GM18508 (cell line): ENCODE measurements at regions not wholly inside any gene's neighbourhood (a gene's known extent, or its start where the extent isn't known, plus 50 kb on each side); places are given as distances from the start of the nearest gene placed in this dataset.

Experiments
- ATAC-seq: cut with Tn5 transposase; IDR thresholded peaks from one replicate; pipeline ENCODE4 v1.9.1; 2021; ENCODE audit warnings: moderate number of reproducible peaks; ENCODE audit not compliant: insufficient read depth, unreplicated experiment

DNA sequence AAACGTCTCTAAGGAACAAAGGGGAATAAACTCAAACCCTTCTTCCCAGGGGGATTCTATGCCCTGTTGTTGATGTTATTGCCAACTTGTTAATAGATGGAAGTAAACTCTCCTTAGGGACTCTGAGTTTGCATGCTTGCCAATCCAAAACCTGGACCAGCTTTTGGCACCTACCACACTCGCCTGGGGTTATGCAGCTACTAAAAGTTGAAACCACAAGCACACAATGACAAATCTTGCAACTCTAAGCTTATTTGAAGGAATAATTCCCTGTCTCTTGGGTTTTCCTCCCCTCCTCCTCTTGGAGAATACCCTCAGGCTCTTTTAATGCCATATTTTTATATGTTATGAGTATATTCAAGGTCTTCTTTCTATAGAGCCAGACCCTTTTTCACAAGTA lies 484.1 kb downstream of the FBXO15 start:
- ATAC-seq: no peak

DNA sequence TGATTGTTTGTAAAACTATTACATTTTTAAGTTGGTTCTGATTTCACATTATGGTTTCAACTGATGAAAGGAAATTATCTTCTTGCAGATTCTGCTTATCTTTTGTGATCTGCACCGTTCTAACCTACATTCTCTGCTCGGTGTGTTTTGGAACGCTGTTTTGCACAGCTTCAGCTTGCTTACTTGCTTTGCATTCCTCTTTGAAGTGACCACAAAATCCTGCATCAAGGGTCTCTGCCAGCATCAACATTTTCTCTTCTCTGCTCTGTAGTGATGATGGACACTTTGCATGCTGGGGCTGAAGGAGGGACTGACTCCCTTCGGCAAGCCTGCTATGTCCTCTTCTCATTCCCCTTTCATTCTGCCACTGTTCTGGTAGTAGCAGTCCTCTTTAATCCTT lies 485.2 kb downstream of the FBXO15 start:
- ATAC-seq: no peak

DNA sequence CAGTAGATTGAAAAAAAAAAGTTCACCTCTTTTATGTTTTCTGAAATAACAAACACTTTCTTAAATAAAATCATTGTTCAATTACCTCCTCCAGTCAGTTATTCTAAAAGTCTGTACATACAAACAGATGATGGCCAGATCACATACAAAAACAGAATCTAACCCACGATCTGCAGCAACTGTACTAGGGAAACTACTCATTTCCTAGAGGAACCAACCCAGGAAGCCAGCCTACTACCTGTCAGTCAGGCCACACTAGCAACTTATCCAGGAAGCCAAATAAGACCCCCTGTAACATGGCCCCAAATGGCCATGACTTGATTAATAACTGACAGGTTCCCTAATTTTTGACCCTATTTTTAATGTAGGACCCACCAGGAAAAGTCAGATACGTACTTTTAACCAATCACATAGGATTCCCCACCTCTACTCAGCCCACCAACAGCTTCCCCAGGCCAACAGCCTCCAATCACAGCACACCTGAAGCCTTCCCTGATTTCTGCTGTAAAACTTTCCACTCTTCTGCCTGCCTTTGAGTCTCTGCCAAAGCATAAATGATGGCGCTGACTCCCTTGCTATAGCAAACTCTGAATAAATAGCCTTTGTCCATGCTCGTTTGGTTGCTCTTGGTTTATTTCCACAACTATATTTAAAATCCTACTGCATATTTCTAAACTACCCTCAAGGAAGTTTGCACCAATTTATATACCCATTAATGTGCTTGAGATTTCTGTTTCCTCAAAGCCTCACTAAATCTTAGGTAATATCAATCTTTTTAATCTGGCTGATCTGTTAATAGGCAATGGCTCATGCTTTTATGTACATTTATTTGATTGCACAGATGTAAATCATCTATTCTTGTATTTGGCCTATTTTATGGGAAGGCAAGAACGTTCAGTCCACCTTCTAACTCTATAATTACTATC lies 486.4 kb downstream of the FBXO15 start:
- no peak for ATAC-seq

DNA sequence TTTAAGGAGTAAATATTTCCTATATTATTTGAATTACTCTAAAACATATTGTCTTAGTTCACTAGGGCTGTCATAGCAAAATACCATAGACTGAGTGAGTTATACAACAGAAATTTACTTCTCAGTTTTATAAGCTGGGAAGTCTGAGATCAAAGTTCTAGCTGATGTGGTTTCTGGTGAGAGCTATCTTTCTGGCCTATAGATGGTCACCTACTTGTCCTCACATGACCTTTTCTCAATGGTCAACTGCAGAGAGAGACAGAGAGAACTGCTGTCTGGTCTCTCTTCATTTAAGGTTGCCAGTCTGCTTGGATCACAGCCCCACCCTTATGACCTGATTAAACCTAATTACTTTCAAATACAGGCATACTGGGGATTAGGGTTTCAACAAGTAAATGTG lies 490.9 kb downstream of the FBXO15 start:
- no peak for ATAC-seq

DNA sequence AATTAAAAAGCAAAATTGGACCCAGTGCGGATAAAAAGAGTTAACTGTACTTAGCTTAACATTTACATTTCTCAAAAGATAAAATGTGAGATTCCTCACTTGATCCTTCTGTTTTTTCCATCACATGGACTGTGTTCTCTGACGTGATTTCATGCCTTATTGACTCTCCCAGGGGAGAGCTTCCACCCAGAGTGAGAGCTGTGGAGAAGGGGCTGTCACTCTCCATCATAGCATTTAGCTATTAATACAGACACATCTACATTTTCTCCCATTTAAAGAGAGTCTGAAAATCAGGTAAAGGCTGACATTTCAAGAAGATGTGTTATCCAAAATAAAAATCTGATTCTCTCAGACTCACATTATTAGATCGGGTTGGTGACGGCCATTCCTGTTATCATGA lies 493.8 kb downstream of the FBXO15 start:
- no peak for ATAC-seq

DNA sequence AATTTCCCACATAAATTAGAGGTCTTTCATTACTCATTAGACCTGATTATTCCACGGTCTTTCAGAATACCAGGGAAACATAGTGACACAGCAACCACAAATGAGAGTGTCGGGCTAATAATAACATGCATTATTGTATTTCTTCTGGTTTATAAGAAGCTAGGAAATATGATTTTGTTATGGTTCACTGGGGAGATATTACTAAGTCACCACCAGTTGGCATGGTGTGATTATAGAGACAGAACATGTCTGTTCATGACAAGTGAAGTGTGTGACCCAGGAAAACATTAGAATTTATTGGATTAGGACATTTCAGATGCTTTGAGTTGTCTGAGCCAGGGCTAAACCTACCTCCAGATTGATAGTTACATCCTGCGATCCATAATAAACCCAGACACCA lies 494.4 kb downstream of the FBXO15 start:
- no peak for ATAC-seq

DNA sequence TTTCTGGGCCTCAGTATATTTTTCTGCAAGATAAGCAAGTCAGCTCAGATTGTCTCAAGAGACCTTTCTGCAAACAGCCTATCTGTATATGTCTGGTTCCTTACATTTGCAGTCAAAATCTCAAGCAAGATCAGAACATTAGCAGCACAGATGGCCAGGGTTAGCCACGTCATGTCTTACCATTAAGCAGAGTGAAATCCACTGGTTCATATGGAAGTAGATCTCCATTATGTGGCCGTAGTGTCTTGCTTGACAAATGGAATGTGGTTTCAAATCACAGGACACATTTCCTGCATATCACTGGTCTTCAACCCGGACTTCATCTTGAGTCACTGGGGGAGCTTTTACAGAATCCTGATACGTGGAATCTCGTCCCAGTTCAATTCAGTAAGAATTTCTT lies 500.2 kb downstream of the FBXO15 start:
- no peak for ATAC-seq

DNA sequence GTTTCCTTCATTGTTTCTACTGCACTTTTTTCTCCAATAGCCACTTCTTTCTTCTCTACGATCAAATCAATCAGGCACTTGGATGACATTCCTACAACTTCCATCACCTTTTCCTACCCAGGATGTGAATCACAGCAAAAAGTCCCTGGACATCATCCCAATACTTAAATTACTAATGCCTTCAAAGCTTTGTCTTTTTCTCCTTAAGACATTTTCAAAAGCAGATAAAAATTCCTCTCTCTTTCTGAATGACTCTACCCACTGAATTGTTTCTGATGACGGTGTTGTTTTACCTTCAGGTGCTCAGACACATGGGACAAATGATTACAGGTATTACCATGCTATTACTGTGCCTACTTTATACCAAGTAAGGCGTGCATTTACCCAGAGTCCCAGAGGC lies 500.9 kb downstream of the FBXO15 start:
- ATAC-seq: no peak

DNA sequence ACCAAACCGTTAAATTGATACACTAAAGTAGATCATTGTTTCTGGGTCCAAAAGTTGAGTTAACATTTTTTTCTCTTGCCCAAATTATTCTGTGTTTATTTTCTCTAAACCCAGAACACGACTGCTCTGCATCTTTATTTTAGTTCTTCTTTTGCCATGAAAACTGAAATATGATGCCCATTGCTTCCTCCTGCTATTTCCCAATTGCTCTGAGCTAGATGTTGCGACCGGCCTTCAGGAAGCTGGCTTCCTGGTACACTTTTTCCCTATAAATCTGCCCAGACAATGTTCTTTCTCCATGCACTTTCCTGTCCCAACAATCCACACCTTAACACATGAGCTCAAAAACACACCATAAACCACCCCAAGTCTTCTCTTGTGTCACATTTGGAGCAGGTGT lies 501.4 kb downstream of the FBXO15 start:
- ATAC-seq: no peak

DNA sequence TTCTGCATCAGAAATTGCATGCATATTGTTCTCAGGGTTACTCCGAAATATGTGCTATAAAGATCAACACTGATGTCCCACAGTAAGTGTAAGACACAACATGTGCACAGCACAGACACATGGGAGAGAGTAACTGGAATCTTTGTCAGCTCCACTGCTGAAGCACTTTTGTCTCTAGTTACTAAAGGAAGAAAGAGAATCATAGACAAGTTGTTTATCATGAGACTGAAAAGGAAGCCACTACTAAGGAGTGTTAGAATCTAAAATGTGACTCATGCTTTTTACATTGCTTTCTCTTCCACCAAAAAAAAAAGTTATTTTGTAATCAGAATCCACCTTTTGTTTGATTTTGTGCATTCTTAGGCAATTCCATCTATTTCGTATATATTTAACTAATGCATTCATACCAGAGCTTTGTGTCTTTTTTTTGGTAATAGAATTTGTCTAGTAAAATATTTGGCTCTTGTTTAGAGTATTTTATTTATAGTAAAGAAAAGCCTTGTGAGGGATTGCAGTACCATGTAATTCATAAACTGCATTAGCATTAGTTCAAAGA lies 502.4 kb downstream of the FBXO15 start:
- no peak for ATAC-seq

DNA sequence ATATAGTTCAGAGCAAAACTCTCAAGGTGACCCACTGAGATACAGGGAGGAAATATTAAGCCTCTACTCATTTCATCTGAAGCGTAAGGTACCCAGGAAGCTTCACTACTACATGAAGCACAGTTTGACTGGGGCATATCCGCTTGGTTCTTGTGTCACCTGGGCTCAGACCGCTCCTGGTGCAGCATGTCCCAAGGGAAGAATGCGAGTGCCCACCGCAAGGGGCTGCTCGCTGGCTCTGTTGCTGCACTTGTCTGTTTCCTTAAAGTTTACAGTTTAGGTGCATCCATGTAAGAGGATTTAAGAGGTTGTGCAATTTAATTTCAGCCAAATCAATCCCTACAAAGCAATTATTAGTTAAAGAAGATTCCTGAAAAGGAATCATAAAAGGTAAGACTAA lies 507.8 kb downstream of the FBXO15 start:
- ATAC-seq: no peak

DNA sequence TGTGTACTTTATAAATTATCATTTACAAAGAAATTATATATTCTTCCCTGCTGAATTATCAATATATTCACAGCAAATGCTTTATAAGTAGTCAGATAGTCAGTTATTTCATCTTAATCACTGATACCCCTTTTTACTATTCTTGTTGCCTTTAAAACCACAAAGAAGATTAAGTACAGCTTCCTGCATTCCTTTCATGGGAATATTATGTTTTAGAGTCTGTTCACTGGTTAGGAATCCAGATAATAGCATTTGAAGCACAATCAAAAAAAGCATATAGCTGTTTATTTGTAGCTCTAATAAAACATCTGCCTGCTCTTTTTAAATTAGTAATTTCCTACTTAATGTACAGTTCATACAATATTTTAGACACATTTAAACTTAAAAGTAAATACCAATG lies 508.9 kb downstream of the FBXO15 start:
- ATAC-seq: no peak

DNA sequence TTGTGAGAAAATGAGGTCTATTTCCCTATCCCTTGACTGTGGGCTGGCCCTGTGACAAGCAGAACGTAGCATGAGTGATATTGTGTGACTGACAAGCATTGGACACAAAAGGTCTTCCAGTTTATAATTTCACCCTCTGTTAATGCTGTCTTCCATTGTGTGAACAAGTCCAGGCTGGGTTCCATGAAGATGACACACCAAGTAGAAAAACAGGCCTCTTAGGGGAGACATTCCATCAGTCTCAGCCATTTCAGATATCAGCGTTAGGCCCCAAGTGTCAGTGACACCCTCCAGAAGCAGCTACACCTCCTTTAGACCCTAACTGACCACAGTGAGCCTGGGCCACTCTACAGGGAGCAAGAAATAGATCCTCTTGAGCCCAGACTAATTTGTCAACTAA lies 511.3 kb downstream of the FBXO15 start:
- no peak for ATAC-seq

DNA sequence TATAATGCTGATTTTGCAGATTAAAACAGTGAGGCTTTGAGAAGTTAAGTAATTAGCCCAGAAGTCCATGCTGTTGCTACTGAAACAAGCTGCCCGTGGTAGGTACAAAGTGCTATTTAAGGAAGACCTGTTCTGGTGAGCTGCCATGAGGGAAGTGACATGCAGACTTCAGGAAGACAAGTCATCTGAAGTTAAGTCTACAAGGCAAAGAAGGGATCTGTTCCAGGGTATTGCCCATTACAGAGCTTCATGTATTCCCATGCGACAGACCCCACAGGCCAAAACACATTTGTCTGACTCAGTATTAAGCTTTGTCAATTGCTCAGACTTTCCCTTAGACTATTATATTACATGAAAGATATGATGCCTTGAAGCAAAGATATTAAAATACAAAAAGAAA lies 520.8 kb downstream of the FBXO15 start:
- ATAC-seq: no peak

DNA sequence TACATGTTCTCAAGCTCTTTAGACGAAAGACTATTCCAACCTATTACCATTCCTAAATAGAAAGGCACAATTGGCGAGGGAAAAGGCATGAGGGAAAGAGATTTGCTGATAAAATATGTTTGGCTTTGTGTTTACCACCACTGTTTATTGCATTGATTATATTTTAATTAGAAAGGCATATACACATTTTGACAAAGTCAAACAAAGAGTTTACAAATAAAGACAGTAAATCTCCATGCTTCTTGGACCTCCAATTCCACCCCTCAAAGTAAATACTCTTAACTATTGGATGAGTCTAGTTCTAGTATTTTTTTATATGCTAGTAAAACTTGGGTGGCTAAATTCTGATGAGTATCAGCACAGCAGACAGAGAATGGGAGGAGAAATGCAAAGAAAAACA lies 521.4 kb downstream of the FBXO15 start:
- ATAC-seq: no peak

DNA sequence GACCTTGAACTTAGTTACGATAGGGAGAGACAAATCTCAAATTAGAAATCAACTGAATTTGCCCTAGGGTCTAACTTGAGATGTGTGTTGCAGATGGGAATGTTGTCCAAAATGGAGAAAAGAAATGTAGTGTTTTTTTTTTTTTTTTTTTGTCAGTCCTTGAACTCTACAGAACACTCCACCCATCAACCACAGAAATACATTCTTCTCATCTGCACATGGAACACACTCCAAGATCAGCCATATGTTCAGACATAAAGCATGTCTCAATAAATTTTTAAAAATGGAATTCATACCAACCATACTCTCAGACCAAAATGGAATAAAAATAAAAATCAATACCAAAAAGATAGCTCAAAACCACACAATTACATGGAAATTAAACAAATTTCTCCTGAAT lies 526.5 kb downstream of the FBXO15 start:
- no peak for ATAC-seq

DNA sequence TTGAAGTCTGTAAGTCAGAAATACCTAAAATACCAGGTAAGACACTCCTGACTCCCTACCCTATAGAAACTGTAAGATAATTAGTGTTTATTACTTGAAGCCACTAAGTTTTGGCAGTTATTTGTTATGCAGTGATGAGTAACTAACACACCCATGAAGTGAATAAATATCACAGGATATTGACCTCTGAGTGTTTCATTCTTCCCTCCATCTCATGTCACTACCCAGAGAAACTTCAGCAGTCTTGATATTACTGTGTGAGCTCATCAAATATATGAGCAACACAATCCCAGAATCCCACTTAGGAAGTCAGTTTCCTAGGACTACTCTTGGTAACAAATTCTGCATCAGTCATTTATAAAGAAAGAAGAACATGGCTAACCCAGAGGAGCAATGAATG lies 529.7 kb downstream of the FBXO15 start:
- no peak for ATAC-seq

DNA sequence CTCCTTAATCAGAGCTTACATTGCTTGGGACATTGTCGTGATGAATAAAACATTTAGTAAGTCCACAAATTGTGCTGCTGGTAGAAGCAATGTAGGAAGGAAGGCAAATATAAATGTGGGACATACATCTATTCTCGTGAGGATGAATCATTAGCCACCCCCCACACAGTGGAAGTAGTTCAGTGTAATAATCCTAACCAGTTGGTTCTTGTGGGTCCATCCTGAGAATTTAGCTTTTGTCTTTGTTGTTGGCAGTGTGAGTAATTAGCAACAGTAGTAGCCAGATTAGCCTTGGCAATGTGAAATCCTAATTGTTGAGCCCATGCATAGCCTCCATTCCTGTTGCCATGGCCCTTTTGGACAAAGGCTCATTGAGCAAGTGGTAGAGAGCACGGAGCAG lies 532.1 kb downstream of the FBXO15 start:
- no peak for ATAC-seq

DNA sequence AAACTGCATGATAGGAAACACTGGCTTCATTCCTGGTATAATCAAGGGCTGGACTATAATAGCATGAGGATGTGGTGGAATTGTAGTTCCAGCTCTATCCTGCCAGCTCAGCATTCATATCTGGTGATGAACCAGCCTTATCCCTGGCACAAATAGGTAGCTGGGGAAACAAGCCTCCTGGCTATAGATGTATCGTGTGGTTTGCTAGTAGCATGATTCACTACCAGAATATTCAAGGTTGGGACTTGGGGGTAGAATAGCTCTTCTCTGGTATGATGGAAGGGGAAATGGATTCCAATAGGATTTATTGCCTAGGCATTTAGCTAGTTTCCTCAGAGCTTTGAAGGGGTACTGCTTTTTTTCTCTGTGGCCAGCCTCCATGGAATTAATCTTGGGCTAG lies 532.8 kb downstream of the FBXO15 start:
- ATAC-seq: no peak

DNA sequence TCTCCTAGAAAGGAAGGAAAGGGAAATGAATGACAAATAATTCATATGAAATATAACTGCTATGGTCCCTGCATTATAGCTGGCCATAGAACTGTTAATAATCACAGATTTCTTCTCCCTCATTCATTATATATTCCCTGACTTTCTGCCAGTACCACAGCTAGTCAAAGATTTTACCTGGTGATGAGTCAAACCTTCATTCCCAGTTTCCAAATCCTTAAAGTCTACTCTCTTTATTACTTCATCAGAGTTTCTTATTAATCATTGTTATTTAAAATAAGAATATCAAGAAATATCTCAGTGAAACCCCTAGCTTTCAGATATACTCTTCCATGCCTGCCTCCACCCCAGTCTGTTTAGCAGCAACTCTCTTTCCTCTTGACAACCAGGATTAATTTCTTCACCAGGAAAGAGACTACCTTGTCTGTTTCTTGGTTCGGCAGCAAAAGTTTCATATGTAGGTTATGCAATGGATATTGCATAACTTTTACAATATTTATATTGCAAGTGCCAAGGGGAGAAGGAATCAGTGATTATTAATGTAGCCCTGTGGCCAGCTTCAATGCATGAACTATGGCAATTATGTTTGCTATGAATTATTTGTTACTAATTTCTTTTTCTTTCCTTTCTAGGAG lies 533.8 kb downstream of the FBXO15 start:
- ATAC-seq: no peak

DNA sequence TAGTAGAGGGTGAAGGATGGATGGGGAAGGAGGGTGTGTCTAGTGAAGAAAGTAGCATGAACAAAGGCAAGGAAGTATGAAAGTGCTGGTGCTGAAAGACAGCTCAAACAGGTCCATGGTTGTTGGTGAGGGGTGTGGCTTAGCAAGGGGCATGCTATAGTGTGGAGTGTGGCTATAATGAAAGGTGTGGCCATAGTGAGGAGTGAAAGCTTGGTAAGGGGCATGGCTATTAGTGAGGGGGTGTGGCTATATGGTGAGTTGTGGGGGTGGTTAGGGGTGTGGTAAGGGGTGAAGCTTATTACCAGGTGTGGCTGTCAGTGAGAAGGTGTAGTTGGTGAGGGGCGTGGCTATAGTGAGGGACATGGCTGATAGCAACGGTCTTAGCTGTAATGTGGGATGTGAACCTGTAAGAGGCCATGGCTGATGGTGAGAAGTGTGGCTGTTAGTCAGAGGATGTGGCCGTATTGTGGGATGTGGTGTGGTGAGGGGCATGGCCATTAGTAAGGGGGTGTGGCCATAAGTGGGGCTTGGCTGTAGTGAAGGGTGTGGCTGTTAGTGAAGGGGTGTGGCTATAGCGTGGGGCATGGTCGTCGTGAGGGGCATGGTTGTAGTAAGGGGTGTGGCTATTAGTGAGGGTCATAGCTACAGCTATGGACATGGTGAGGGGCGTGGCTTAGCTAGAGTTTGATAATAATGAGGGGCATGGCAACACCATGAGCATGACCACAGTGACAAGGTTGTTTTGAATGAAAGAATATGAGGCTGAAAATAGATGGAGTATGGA lies 549.6 kb downstream of the FBXO15 start:
- ATAC-seq: no peak
